Lower leg skin (tissue), 3 donors: ENCODE measurements at regions not wholly inside any gene's neighbourhood (a gene's known extent, or its start where the extent isn't known, plus 50 kb on each side); places are given as distances from the start of the nearest gene placed in this dataset.

ENCODE experiments used
- CTCF ChIP-seq, 3 donors: fragments of 450-650 bp; IDR thresholded peaks; one replicate each; pipeline ENCODE4 v1.5.1; 2016; ENCODE audit warnings: antibody characterized with exemption in 3 of 3, mild to moderate bottlenecking in 3 of 3, moderate library complexity in 2 of 3
- POLR2A ChIP-seq, 2 donors: fragments of 450-650 bp; IDR thresholded peaks; one replicate each; pipeline ENCODE4 v1.6.1; 2016 to 2017; ENCODE audit warnings: antibody characterized with exemption in 2 of 2, mild to moderate bottlenecking in 1 of 2, moderate library complexity in 1 of 2

DNA sequence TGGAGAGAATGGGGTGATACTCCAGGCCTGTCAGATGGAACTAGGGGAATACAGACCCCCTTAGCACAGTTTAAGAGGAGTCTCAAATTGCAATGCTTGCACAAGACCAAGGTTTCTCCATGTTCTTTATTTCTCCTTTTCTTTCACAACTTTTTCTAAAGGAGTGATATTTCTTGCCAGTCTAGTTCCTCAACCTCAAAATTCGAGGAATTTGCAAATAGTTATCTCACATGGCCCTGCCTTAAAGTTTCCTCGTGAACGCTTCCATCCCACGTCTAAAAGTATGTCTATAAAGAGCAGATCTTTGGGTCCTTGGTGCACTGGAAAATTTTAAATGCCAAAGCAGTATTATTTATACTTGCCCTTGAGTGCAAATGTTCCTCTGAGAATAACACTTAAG lies 373.8 kb upstream of the KLF4 start:
- no peak for TF ChIP-seq CTCF (IDR thresholded peaks at IDR 0.05)
- no peak for TF ChIP-seq POLR2A (IDR thresholded peaks at IDR 0.05)
